ENCODE measurements at regions not wholly inside any gene's neighbourhood (a gene's known extent, or its start where the extent isn't known, plus 50 kb on each side); places are given as distances from the start of the nearest gene placed in this dataset.

GRCh38 chr3:166118049-166118448 is 280.8 kb upstream of the BCHE start:
- no peak overlapping the region for H2AFZ ChIP-seq (ENCODE audit: low read depth, low read length)
- FAIRE-seq (no peak), ATAC-seq (no peak), DNase-seq (ENCODE audit: extremely low read depth in 1 of 4, low spot score in 3 of 4) (no peak)
- ChIA-PET POLR2A (interaction anchor here (0.6 kb wide), 1 partner anchor 197 kb away, joined by 3 read pairs; no protein-coding TSS in a partner anchor), CTCF (ENCODE audit: low intra/inter-chr PET ratio) (no interaction called here)
- no peaks in the 10 kb centered on the region for H3K79me2 ChIP-seq (ENCODE audit: control insufficient read depth, insufficient read depth, low read length)
- H3K27ac ChIP-seq (ENCODE audit: extremely low read depth, low read depth, low read length), result no peak overlapping the region
- 14% methylated on average over 2 of the region's 2 CpGs for WGBS (ENCODE audit: insufficient coverage, low coverage, missing lambda C conversion rate)
- in situ Hi-C loops (cut with MboI), result no loop called here
- H3K4me3 ChIP-seq, result no peak overlapping the region
- BruUV-seq (replicated peaks), result no TSS peak
- no peak overlapping the region for H3K9ac ChIP-seq (ENCODE audit: insufficient read depth in 1 of 2, low read depth in 2 of 2, low read length in 2 of 2)
- H3K27me3 ChIP-seq (ENCODE audit: control insufficient read depth in 2 of 2, insufficient read depth in 2 of 2, low read length in 2 of 2), result no peaks in the 10 kb centered on the region
- H3K9me3 ChIP-seq (replicated peaks; ENCODE audit: control insufficient read depth, insufficient read depth, low read depth, low read length), result no peaks in the 10 kb centered on the region
- no peaks in the 10 kb centered on the region for H4K20me1 ChIP-seq (replicated peaks; ENCODE audit: control insufficient read depth, insufficient read depth, low read length)
- no peak overlapping the region for H3K4me2 ChIP-seq (ENCODE audit: insufficient read depth, low read length)
- H3K4me1 ChIP-seq (replicated peaks in 1 of 2; ENCODE audit: control insufficient read depth in 2 of 2, insufficient read depth in 2 of 2, low read length in 2 of 2), result no peaks in the 10 kb centered on the region
- no peaks in the 10 kb centered on the region for H3K9me1 ChIP-seq (ENCODE audit: control insufficient read depth, insufficient read depth, low read length)
- no peaks in the 10 kb centered on the region for H3K36me3 ChIP-seq (ENCODE audit: control insufficient read depth, insufficient read depth, low read length)
- intact Hi-C loops (cut with micrococcal nuclease), result no loop called here
- TF ChIP-seq TEAD2 (tag; IDR thresholded peaks at IDR 0.05), result no peak
- 0 out of 2 replicates have a peak, but pooled peaks have one; percentile 23 for TF ChIP-seq C11orf30 (IDR thresholded peaks at IDR 0.05; ENCODE audit: low read depth)
- TF ChIP-seq EZH2 (IDR thresholded peaks at IDR 0.05; ENCODE audit: borderline replicate concordance, low read depth, low read length), result no peak
- TF ChIP-seq RBM25 (IDR thresholded peaks at IDR 0.05; ENCODE audit: low read depth, low read length, severe bottlenecking), result no peak
- no peak for TF ChIP-seq ZNF740 (CRISPR knock-in tag; IDR thresholded peaks at IDR 0.05)
- TF ChIP-seq ZNF740 (tag; IDR thresholded peaks at IDR 0.05), result no peak
- no peak for TF ChIP-seq FOXJ2 (tag; IDR thresholded peaks at IDR 0.05)
- no peak for TF ChIP-seq RNF219 (CRISPR knock-in tag; IDR thresholded peaks at IDR 0.05)
- no peak for TF ChIP-seq NR0B1 (IDR thresholded peaks at IDR 0.05; ENCODE audit: partially characterized antibody)
- no peak for TF ChIP-seq NFATC3 (IDR thresholded peaks at IDR 0.05)
- TF ChIP-seq ERF (CRISPR knock-in tag; IDR thresholded peaks at IDR 0.05), result no peak
- TF ChIP-seq ETS2 (tag; IDR thresholded peaks at IDR 0.05; ENCODE audit: borderline replicate concordance, poor library complexity, severe bottlenecking), result no peak
- TF ChIP-seq PTBP1 (IDR thresholded peaks at IDR 0.05; ENCODE audit: low read depth, low read length), result no peak
- TF ChIP-seq MAFG (tag; conservative IDR thresholded peaks at IDR 0.05), result 0 out of 2 replicates have a peak, but pooled peaks have one; percentile 21
- no peak for TF ChIP-seq ZKSCAN1 (IDR thresholded peaks at IDR 0.05; ENCODE audit: low read depth, low read length)
- no peak for TF ChIP-seq DLX4 (CRISPR knock-in tag; IDR thresholded peaks at IDR 0.05)
- TF ChIP-seq SMARCB1 (IDR thresholded peaks at IDR 0.05; ENCODE audit: insufficient read length, low read depth), result no peak
- no peak for TF ChIP-seq PTTG1 (tag; IDR thresholded peaks at IDR 0.05; ENCODE audit: low read depth)
- TF ChIP-seq CBX8 (IDR thresholded peaks at IDR 0.05; ENCODE audit: borderline replicate concordance, extremely low read depth, low read depth, low read length, poor library complexity, severe bottlenecking), result no peak
- TF ChIP-seq ZNF316 (IDR thresholded peaks at IDR 0.05), result peak; percentile 32; the same call in 1 of the 2 replicates

All from K562 (cell line).